K562 (cell line): ENCODE measurements at regions not wholly inside any gene's neighbourhood (a gene's known extent, or its start where the extent isn't known, plus 50 kb on each side); places are given as distances from the start of the nearest gene placed in this dataset.

Experiments used
- ATAC-seq: fragments of 200-7000 bp; cut with Tn5 transposase; 3 replicates; pipeline ENCODE4 v1.9.1; 2020; ENCODE audit warnings: moderate library complexity
- BruUV-seq: library from RNA; stranded (reverse); fragments of 400-500 nt; replicated peaks from 2 replicates; lab custom pipeline; 2021; lab: Mats Ljungman, UMichigan
- CTCF ChIA-PET: fragments of 300-600 bp; formaldehyde crosslinking; extraction: SDS; loops from one replicate; lab custom pipeline; 2021; ENCODE audit warnings: low intra/inter-chr PET ratio; lab: Yijun Ruan, JAX
- POLR2A ChIA-PET: fragments of 300-600, 350-650 bp; sonication (Branson Sonifier 250); formaldehyde crosslinking; extraction: SDS; loops from one replicate; lab custom pipeline; 2021; ENCODE audit warnings: antibody characterized with exemption, inconsistent platforms; lab: Yijun Ruan, JAX
- DNase-seq, 4 experiments: peaks; one replicate each; pipeline versions ENCODE4 v3.0.0 to v3.0.0-alpha.2; 2011 to 2018; ENCODE audit warnings: low spot score in 3 of 4, mixed read lengths in 3 of 4; ENCODE audit errors: extremely low read depth in 1 of 4
- FAIRE-seq: peaks from 2 replicates; lab custom pipeline; 2011; peaks lifted over from hg19 to GRCh38; lab: Jason Lieb, UNC
- H2AFZ ChIP-seq: 2 replicates; pipeline ENCODE4 v1.6.0; 2011; ENCODE audit warnings: low read depth, low read length, control low read depth, inconsistent platforms
- H3K27ac ChIP-seq: fragments of 200-600 bp; 3 replicates; pipeline ENCODE4 v1.8.0; 2011; ENCODE audit warnings: low read depth, mild to moderate bottlenecking, control low read depth, inconsistent platforms, low read length, moderate library complexity, mixed read lengths; ENCODE audit errors: extremely low read depth
- H3K27me3 ChIP-seq, 2 experiments: fragments of 300-600 bp in 1 of 2; 2 replicates in 1 of 2; 3 replicates in 1 of 2; pipeline versions ENCODE4 v1.6.0 to v1.8.0; 2011; ENCODE audit warnings: inconsistent platforms in 2 of 2, low read length in 2 of 2, mild to moderate bottlenecking in 1 of 2, mixed read lengths in 1 of 2, moderate library complexity in 1 of 2; ENCODE audit not compliant: control insufficient read depth in 2 of 2, insufficient read depth in 2 of 2
- H3K36me3 ChIP-seq: fragments of 300-600 bp; 3 replicates; pipeline ENCODE4 v1.8.0; 2011; ENCODE audit warnings: mild to moderate bottlenecking, low read length, inconsistent platforms; ENCODE audit not compliant: control insufficient read depth, insufficient read depth
- H3K4me1 ChIP-seq, 2 experiments: fragments of 200-600 bp in 1 of 2; replicated peaks in 1 of 2; 2 replicates in 1 of 2; 3 replicates in 1 of 2; pipeline versions ENCODE4 v1.5.1 to v1.8.0; 2011; ENCODE audit warnings: inconsistent platforms in 2 of 2, low read length in 2 of 2, mild to moderate bottlenecking in 1 of 2, mixed read lengths in 1 of 2, moderate library complexity in 1 of 2; ENCODE audit not compliant: control insufficient read depth in 2 of 2, insufficient read depth in 2 of 2
- H3K4me2 ChIP-seq: 2 replicates; pipeline ENCODE4 v1.6.1; 2011; ENCODE audit warnings: low read length, control low read depth, inconsistent platforms, mixed read lengths; ENCODE audit not compliant: insufficient read depth
- H3K4me3 ChIP-seq: fragments of 200-600 bp; sonication (generic), shearing (Covaris generic); 2 replicates; pipeline ENCODE4 v1.5.1; 2016; ENCODE audit warnings: control low read depth, inconsistent platforms
- H3K79me2 ChIP-seq: fragments of 200-600 bp; 3 replicates; pipeline ENCODE4 v1.8.0; 2011; ENCODE audit warnings: low read length, inconsistent platforms; ENCODE audit not compliant: control insufficient read depth, insufficient read depth
- H3K9ac ChIP-seq, 2 experiments: 2 replicates each; pipeline versions ENCODE4 v1.6.0 to v1.6.1; 2011; ENCODE audit warnings: low read depth in 2 of 2, low read length in 2 of 2, control low read depth in 1 of 2, inconsistent platforms in 1 of 2, mild to moderate bottlenecking in 1 of 2, mixed read lengths in 1 of 2; ENCODE audit not compliant: insufficient read depth in 1 of 2
- H3K9me1 ChIP-seq: one replicate; pipeline ENCODE4 v1.6.0; 2011; ENCODE audit warnings: inconsistent platforms, mild to moderate bottlenecking, low read length, moderate library complexity; ENCODE audit not compliant: control insufficient read depth, insufficient read depth
- H3K9me3 ChIP-seq: replicated peaks from 2 replicates; pipeline ENCODE4 v1.5.1; 2011; ENCODE audit warnings: low read depth, low read length, inconsistent platforms; ENCODE audit not compliant: control insufficient read depth, insufficient read depth
- H4K20me1 ChIP-seq: replicated peaks from 2 replicates; pipeline ENCODE4 v1.6.1; 2011; ENCODE audit warnings: low read length, inconsistent platforms, mixed read lengths; ENCODE audit not compliant: control insufficient read depth, insufficient read depth
- FOXP1 ChIP-seq: sonication (generic); formaldehyde crosslinking; IDR thresholded peaks from 2 replicates; pipeline ENCODE4 v1.8.0; 2022; ENCODE audit warnings: mild to moderate bottlenecking, missing genetic modification reagents
- MEIS2 ChIP-seq: fragments of 450-650 bp; IDR thresholded peaks from 2 replicates; pipeline ENCODE4 v1.6.1; 2014; ENCODE audit warnings: mild to moderate bottlenecking; ENCODE audit not compliant: partially characterized antibody
- MTF1 ChIP-seq: fragments of 250-450 bp; sonication (Bioruptor Pico); IDR thresholded peaks from 2 replicates; pipeline ENCODE4 v1.9.0; 2021; ENCODE audit warnings: moderate library complexity, mild to moderate bottlenecking, inconsistent platforms, borderline replicate concordance
- WGBS: fragments of 100-300 bp; shearing (Covaris generic); methylation state at CpG from one replicate; pipeline ENCODE4 v1.1.6; 2016; ENCODE audit warnings: low coverage, mixed read lengths; ENCODE audit not compliant: insufficient coverage; ENCODE audit errors: missing lambda C conversion rate; 5-methylcytosine and 5-hydroxymethylcytosine counted together
- in situ Hi-C: fragments of 300-500 bp; cut with MboI; formaldehyde crosslinking; loops from 4 replicates; pipeline ENCODE4 v1.15.0; 2018; ENCODE audit warnings: inconsistent platforms, mixed read lengths
- intact Hi-C: fragments of 100-400 bp; cut with micrococcal nuclease; formaldehyde crosslinking; loops from 2 replicates; pipeline ENCODE4 v1.14.2; 2022
- TF ChIP-seq, protein P1 (sequence below): fragments of 450-650 bp; formaldehyde crosslinking; IDR thresholded peaks from 2 replicates; pipeline ENCODE4 v1.4.0; 2020; ENCODE audit warnings: mild to moderate bottlenecking, mixed read lengths
- TF ChIP-seq, protein P2 (sequence below), 2 experiments: IDR thresholded peaks in 1 of 2; conservative IDR thresholded peaks in 1 of 2; 2 replicates each; pipeline ENCODE4 v1.6.1; 2016; ENCODE audit warnings: low read depth in 2 of 2, mild to moderate bottlenecking in 1 of 2, missing compliant biosample characterization in 1 of 2, missing genetic modification characterization in 1 of 2, moderate library complexity in 1 of 2

DNA sequence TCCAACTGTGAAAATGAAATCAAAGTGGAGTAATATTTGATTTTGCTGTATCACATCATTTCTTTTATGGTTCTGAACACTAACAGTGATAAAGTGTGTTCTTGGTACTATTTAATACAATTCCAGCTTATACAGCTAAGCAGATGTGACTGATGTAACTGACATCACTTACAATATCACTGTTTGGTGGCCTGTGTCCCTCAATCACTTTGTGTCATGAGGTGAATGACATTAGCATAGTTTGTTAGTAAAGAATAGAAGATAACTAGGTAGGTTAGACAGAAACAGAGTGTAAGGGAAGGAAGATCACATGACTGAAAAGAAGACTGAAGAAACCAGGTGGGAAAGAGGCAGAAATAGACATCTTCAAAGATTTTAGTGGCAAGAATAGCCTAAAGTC, 138.7 kb downstream of the AQP9 start:
- no peak for ATAC-seq
- H3K4me1 ChIP-seq = peaks cover 7 to 16% of the 10 kb centered on the region in 2 experiments; a peak in 3 of 5 replicates
- no peak overlapping the region for H3K4me3 ChIP-seq
- 0 out of 2 replicates have a peak, but pooled peaks cover 1% of the 10 kb centered on the region for H3K9me3 ChIP-seq
- ChIA-PET POLR2A (no interaction called here), CTCF (no interaction called here)
- no peak for DNase-seq
- no peak overlapping the region for H3K27ac ChIP-seq
- H3K9ac ChIP-seq = no peak overlapping the region
- no peaks in the 10 kb centered on the region for H3K27me3 ChIP-seq
- no peaks in the 10 kb centered on the region for H3K9me1 ChIP-seq
- H4K20me1 ChIP-seq = no peaks in the 10 kb centered on the region
- H3K36me3 ChIP-seq = no peaks in the 10 kb centered on the region
- intact Hi-C loops (no loop called here), in situ Hi-C loops (no loop called here)
- no peak for FAIRE-seq
- BruUV-seq = no TSS peak
- H3K79me2 ChIP-seq = no peaks in the 10 kb centered on the region
- no peak overlapping the region for H2AFZ ChIP-seq
- no peak for TF ChIP-seq MTF1 (CRISPR knock-in tag)
- TF ChIP-seq, protein P1, sequence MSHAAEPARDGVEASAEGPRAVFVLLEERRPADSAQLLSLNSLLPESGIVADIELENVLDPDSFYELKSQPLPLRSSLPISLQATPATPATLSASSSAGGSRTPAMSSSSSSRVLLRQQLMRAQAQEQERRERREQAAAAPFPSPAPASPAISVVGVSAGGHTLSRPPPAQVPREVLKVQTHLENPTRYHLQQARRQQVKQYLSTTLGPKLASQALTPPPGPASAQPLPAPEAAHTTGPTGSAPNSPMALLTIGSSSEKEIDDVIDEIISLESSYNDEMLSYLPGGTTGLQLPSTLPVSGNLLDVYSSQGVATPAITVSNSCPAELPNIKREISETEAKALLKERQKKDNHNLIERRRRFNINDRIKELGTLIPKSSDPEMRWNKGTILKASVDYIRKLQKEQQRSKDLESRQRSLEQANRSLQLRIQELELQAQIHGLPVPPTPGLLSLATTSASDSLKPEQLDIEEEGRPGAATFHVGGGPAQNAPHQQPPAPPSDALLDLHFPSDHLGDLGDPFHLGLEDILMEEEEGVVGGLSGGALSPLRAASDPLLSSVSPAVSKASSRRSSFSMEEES = peak; percentile 79
- H3K4me2 ChIP-seq = no peak overlapping the region

DNA sequence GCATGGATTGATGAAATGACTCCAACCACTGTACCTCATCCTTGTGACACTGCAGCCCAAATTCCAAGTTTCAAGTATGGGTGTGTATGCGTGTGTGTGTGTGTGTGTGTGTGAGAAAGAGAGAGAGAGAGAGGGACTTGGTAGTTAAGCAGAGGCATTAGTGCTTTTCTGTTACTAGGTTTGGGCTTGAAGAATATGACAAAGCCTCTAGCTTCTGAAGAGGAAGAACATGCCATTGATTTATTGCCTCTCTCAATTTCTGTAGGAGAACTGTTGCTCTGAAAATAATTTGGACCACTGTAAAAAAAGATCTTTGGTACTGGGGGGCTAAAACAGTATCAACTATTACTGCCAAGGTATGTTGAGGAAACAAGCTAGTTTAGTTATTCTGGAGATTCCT, 139.2 kb downstream of the AQP9 start:
- no peaks in the 10 kb centered on the region for H3K27me3 ChIP-seq
- DNase-seq (no peak), FAIRE-seq (no peak), ATAC-seq (no peak)
- H3K9me3 ChIP-seq = no peaks in the 10 kb centered on the region
- peaks cover 9 to 20% of the 10 kb centered on the region in 2 experiments; a peak in 3 of 5 replicates for H3K4me1 ChIP-seq
- H3K9ac ChIP-seq = no peak overlapping the region
- no peak overlapping the region for H3K4me2 ChIP-seq
- intact Hi-C loops = no loop called here
- TF ChIP-seq, protein P2, sequence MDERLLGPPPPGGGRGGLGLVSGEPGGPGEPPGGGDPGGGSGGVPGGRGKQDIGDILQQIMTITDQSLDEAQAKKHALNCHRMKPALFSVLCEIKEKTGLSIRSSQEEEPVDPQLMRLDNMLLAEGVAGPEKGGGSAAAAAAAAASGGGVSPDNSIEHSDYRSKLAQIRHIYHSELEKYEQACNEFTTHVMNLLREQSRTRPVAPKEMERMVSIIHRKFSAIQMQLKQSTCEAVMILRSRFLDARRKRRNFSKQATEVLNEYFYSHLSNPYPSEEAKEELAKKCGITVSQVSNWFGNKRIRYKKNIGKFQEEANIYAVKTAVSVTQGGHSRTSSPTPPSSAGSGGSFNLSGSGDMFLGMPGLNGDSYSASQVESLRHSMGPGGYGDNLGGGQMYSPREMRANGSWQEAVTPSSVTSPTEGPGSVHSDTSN (CRISPR knock-in tag; IDR thresholded peaks at IDR 0.05; ENCODE audit: low read depth) = no peak
- TF ChIP-seq, protein P2 (tag; conservative IDR thresholded peaks at IDR 0.05; ENCODE audit: low read depth) = peak; percentile 60
- no peak for TF ChIP-seq FOXP1 (CRISPR knock-in tag)
- TF ChIP-seq MEIS2 = peak; percentile 36
- BruUV-seq = no TSS peak
- no peak overlapping the region for H3K4me3 ChIP-seq
- no peaks in the 10 kb centered on the region for H3K79me2 ChIP-seq
- WGBS = 69% methylated on average over 1 of the region's 1 CpG
- no peaks in the 10 kb centered on the region for H3K36me3 ChIP-seq
- no peak overlapping the region for H2AFZ ChIP-seq
- no peak overlapping the region for H3K27ac ChIP-seq
- ChIA-PET POLR2A (no interaction called here), CTCF (no interaction called here)
- no peaks in the 10 kb centered on the region for H3K9me1 ChIP-seq
- in situ Hi-C loops = no loop called here
- H4K20me1 ChIP-seq = no peaks in the 10 kb centered on the region
